HepG2 (cell line): ENCODE measurements at regions not wholly inside any gene's neighbourhood (a gene's known extent, or its start where the extent isn't known, plus 50 kb on each side); places are given as distances from the start of the nearest gene placed in this dataset.

Experiments used
- ATAC-seq: fragments of 200-7000 bp; cut with Tn5 transposase; 3 replicates; pipeline ENCODE4 v1.9.1; 2020; ENCODE audit warnings: mild to moderate bottlenecking, moderate library complexity
- BruUV-seq: library from RNA; stranded (reverse); fragments of 400-500 nt; replicated peaks from 2 replicates; lab custom pipeline; 2021; lab: Mats Ljungman, UMichigan
- CTCF ChIA-PET: fragments of 300-600 bp; formaldehyde crosslinking; extraction: SDS; loops from one replicate; lab custom pipeline; 2021; ENCODE audit warnings: low total read pairs, inconsistent platforms, low intra/inter-chr PET ratio; lab: Yijun Ruan, JAX
- POLR2A ChIA-PET: fragments of 350-600 bp; sonication (Branson Sonifier 250); formaldehyde crosslinking; loops from one replicate; lab custom pipeline; 2020; ENCODE audit warnings: antibody characterized with exemption, inconsistent platforms; lab: Yijun Ruan, JAX
- DNase-seq: peaks from one replicate; pipeline ENCODE4 v3.0.0-alpha.2; 2015; ENCODE audit warnings: low spot score
- FAIRE-seq: peaks from 3 replicates; lab custom pipeline; 2011; peaks lifted over from hg19 to GRCh38; lab: Jason Lieb, UNC
- H2AFZ ChIP-seq: one replicate; pipeline ENCODE4 v1.6.1; 2011; ENCODE audit warnings: low read length, inconsistent platforms
- H3K27ac ChIP-seq: fragments of 300-600 bp; 3 replicates; pipeline ENCODE4 v1.8.0; 2011; ENCODE audit warnings: mixed run types, mild to moderate bottlenecking, mixed read lengths, low read length, inconsistent platforms; ENCODE audit not compliant: insufficient read depth; ENCODE audit errors: extremely low read length
- H3K27me3 ChIP-seq, 2 experiments: fragments of 200-600 bp in 1 of 2; 2 replicates in 1 of 2; 3 replicates in 1 of 2; pipeline versions ENCODE4 v1.6.0 to v1.8.0; 2011; ENCODE audit warnings: low read length in 2 of 2, mild to moderate bottlenecking in 2 of 2, moderate library complexity in 2 of 2, inconsistent platforms in 1 of 2; ENCODE audit not compliant: insufficient read depth in 2 of 2, control insufficient read depth in 1 of 2
- H3K36me3 ChIP-seq, 2 experiments: fragments of 200-600 bp in 1 of 2; replicated peaks in 1 of 2; 2 replicates in 1 of 2; 3 replicates in 1 of 2; pipeline versions ENCODE4 v1.5.1 to v1.8.0; 2011; ENCODE audit warnings: low read length in 2 of 2, inconsistent platforms in 1 of 2; ENCODE audit not compliant: insufficient read depth in 2 of 2, control insufficient read depth in 1 of 2
- H3K4me1 ChIP-seq: 2 replicates; pipeline ENCODE4 v1.5.1; 2012; ENCODE audit warnings: low read length, inconsistent platforms; ENCODE audit not compliant: insufficient read depth
- H3K4me2 ChIP-seq: 2 replicates; pipeline ENCODE4 v1.6.0; 2011; ENCODE audit warnings: low read depth, low read length, inconsistent platforms
- H3K4me3 ChIP-seq, 3 experiments: fragments of 200-600 bp in 1 of 3; sonication (generic), shearing (Covaris generic) in 1 of 3; replicated peaks in 1 of 3; 2 replicates each; pipeline ENCODE4 v1.5.1; 2011 to 2016; ENCODE audit warnings: low read length in 3 of 3, inconsistent platforms in 2 of 3, low read depth in 2 of 3, mild to moderate bottlenecking in 2 of 3, control low read depth in 1 of 3, mixed read lengths in 1 of 3; ENCODE audit not compliant: insufficient read depth in 1 of 3
- H3K79me2 ChIP-seq: one replicate; pipeline ENCODE4 v1.6.1; 2011; ENCODE audit warnings: low read length, inconsistent platforms; ENCODE audit not compliant: insufficient read depth
- H3K9ac ChIP-seq: 2 replicates; pipeline ENCODE4 v1.6.0; 2011; ENCODE audit warnings: mild to moderate bottlenecking, low read depth, low read length, inconsistent platforms; ENCODE audit not compliant: insufficient read depth
- H3K9me3 ChIP-seq: 2 replicates; pipeline ENCODE4 v1.5.1; 2012; ENCODE audit warnings: mild to moderate bottlenecking, low read length
- H4K20me1 ChIP-seq: 2 replicates; pipeline ENCODE4 v1.6.0; 2011; ENCODE audit warnings: inconsistent platforms, mild to moderate bottlenecking, low read length, moderate library complexity; ENCODE audit not compliant: insufficient read depth
- ARNT ChIP-seq: fragments of 450-650 bp; IDR thresholded peaks from 2 replicates; pipeline ENCODE4 v1.6.1; 2017
- ATF1 ChIP-seq: IDR thresholded peaks from 2 replicates; pipeline ENCODE4 v1.6.1; 2016; ENCODE audit warnings: mild to moderate bottlenecking, control low read depth
- CHCHD3 ChIP-seq: sonication (generic); formaldehyde crosslinking; IDR thresholded peaks from 2 replicates; pipeline ENCODE4 v1.8.0; 2022; ENCODE audit warnings: mild to moderate bottlenecking, missing genetic modification reagents, moderate library complexity
- ESRRA ChIP-seq: sonication (generic); formaldehyde crosslinking; IDR thresholded peaks from 2 replicates; pipeline ENCODE4 v1.5.1; 2020; ENCODE audit warnings: mild to moderate bottlenecking, low read depth, missing genetic modification reagents
- HMGXB4 ChIP-seq, 2 experiments: sonication (generic) in 1 of 2; formaldehyde crosslinking in 1 of 2; IDR thresholded peaks; 2 replicates each; pipeline versions ENCODE4 v1.4.0 to v1.6.1; 2018 to 2020; ENCODE audit warnings: missing genetic modification reagents in 2 of 2, borderline replicate concordance in 1 of 2, low read depth in 1 of 2, mild to moderate bottlenecking in 1 of 2, missing biosample characterization in 1 of 2
- KDM2A ChIP-seq: sonication (generic); formaldehyde crosslinking; IDR thresholded peaks from 2 replicates; pipeline ENCODE4 v1.4.0; 2020; ENCODE audit warnings: low read depth, missing genetic modification reagents, borderline replicate concordance
- KLF6 ChIP-seq: IDR thresholded peaks from 2 replicates; pipeline ENCODE4 v1.8.0; 2016; ENCODE audit warnings: missing biosample characterization, missing genetic modification reagents
- RXRA ChIP-seq: sonication (generic); formaldehyde crosslinking; IDR thresholded peaks from 2 replicates; pipeline ENCODE4 v1.5.1; 2020; ENCODE audit warnings: missing genetic modification reagents
- TCF12 ChIP-seq, 2 experiments: fragments of 450-650 bp in 1 of 2; sonication (generic) in 1 of 2; formaldehyde crosslinking in 1 of 2; IDR thresholded peaks; 2 replicates each; pipeline versions ENCODE4 v1.6.1 to v1.8.0; 2017 to 2022; ENCODE audit warnings: antibody characterized with exemption in 1 of 2, mild to moderate bottlenecking in 1 of 2, missing genetic modification reagents in 1 of 2, moderate library complexity in 1 of 2
- TEAD2 ChIP-seq: sonication (generic); formaldehyde crosslinking; IDR thresholded peaks from 2 replicates; pipeline ENCODE4 v1.9.0; 2021; ENCODE audit warnings: missing genetic modification reagents
- ZNF12 ChIP-seq: sonication (generic); formaldehyde crosslinking; IDR thresholded peaks from 2 replicates; pipeline ENCODE4 v1.5.0; 2020; ENCODE audit warnings: missing genetic modification reagents
- ZNF609 ChIP-seq: sonication (generic); formaldehyde crosslinking; IDR thresholded peaks from 2 replicates; pipeline ENCODE4 v1.4.0; 2020; ENCODE audit warnings: mild to moderate bottlenecking, missing genetic modification reagents, borderline replicate concordance
- ZNF766 ChIP-seq: sonication (generic); formaldehyde crosslinking; IDR thresholded peaks from 2 replicates; pipeline ENCODE4 v1.5.0; 2020; ENCODE audit warnings: missing genetic modification reagents, borderline replicate concordance
- ZNF777 ChIP-seq: sonication (generic); formaldehyde crosslinking; IDR thresholded peaks from 2 replicates; pipeline ENCODE4 v1.4.0; 2020; ENCODE audit warnings: missing genetic modification reagents
- WGBS: methylation state at CpG from one replicate; pipeline ENCODE4 v1.1.6; 2017; ENCODE audit warnings: low lambda C conversion rate; 5-methylcytosine and 5-hydroxymethylcytosine counted together
- in situ Hi-C: cut with HindIII; loops from 2 replicates; pipeline ENCODE4 v1.10.0; 2017; ENCODE audit warnings: low pct_unique_long_range_greater_than_20kb; ENCODE audit not compliant: extremely low pct_ligation_motif_present
- intact Hi-C: fragments of 100-400 bp; cut with micrococcal nuclease; formaldehyde crosslinking; loops from one replicate; pipeline ENCODE4 v1.10.0; 2022; ENCODE audit not compliant: unreplicated experiment
- TF ChIP-seq, protein P1 (sequence below): sonication (generic); formaldehyde crosslinking; IDR thresholded peaks from 2 replicates; pipeline ENCODE4 v1.8.1; 2023; ENCODE audit warnings: mild to moderate bottlenecking, missing genetic modification reagents
- TF ChIP-seq, protein P2 (sequence below): sonication (generic); formaldehyde crosslinking; IDR thresholded peaks from 2 replicates; pipeline ENCODE4; 2020; ENCODE audit warnings: missing genetic modification reagents, mild to moderate bottlenecking, borderline replicate concordance

DNA sequence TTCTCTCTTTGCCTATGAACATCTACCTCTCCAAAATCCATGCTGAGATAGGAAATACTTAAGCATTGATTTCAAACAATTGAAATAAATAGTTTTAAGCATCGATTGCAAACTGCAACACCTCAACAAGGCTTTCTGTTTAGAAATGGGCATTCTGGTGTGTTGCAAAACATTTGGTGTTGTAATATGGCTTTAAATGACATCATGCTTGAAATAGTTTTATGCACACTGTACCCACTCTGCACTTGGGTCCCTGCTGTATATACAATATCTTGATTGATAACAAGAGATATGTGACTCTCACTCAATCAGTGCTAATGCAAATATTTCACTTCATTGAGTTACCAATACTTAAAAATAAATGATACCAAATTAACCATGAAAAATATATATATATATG, 964.9 kb upstream of the GRIA3 start:
- FAIRE-seq: no peak
- Histone ChIP-seq H3K4me2 (no peak overlapping the region), H3K79me2 (no peaks in the 10 kb centered on the region)
- no peak for TF ChIP-seq CHCHD3
- no peak for TF ChIP-seq HMGXB4 (CRISPR knock-in tag; IDR thresholded peaks at IDR 0.05; ENCODE audit: borderline replicate concordance in 1 of 2, low read depth in 1 of 2)
- no peak for TF ChIP-seq ESRRA (CRISPR knock-in tag)
- no peak for TF ChIP-seq ZNF609 (CRISPR knock-in tag)
- no peak for TF ChIP-seq TEAD2 (CRISPR knock-in tag)
- TF ChIP-seq ATF1 (CRISPR knock-in tag): no peak
- no peak for TF ChIP-seq RXRA (CRISPR knock-in tag)
- no peak for TF ChIP-seq ZNF777 (CRISPR knock-in tag)
- no peak for TF ChIP-seq KDM2A (CRISPR knock-in tag)
- no peak for TF ChIP-seq TCF12 (IDR thresholded peaks at IDR 0.05)
- TF ChIP-seq TCF12 (CRISPR knock-in tag; IDR thresholded peaks at IDR 0.05): no peak
- no peak for TF ChIP-seq ARNT
- no peak for TF ChIP-seq KLF6 (CRISPR knock-in tag)
- TF ChIP-seq, protein P1, sequence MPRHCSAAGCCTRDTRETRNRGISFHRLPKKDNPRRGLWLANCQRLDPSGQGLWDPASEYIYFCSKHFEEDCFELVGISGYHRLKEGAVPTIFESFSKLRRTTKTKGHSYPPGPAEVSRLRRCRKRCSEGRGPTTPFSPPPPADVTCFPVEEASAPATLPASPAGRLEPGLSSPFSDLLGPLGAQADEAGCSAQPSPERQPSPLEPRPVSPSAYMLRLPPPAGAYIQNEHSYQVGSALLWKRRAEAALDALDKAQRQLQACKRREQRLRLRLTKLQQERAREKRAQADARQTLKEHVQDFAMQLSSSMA (CRISPR knock-in tag): no peak
- TF ChIP-seq, protein P2, sequence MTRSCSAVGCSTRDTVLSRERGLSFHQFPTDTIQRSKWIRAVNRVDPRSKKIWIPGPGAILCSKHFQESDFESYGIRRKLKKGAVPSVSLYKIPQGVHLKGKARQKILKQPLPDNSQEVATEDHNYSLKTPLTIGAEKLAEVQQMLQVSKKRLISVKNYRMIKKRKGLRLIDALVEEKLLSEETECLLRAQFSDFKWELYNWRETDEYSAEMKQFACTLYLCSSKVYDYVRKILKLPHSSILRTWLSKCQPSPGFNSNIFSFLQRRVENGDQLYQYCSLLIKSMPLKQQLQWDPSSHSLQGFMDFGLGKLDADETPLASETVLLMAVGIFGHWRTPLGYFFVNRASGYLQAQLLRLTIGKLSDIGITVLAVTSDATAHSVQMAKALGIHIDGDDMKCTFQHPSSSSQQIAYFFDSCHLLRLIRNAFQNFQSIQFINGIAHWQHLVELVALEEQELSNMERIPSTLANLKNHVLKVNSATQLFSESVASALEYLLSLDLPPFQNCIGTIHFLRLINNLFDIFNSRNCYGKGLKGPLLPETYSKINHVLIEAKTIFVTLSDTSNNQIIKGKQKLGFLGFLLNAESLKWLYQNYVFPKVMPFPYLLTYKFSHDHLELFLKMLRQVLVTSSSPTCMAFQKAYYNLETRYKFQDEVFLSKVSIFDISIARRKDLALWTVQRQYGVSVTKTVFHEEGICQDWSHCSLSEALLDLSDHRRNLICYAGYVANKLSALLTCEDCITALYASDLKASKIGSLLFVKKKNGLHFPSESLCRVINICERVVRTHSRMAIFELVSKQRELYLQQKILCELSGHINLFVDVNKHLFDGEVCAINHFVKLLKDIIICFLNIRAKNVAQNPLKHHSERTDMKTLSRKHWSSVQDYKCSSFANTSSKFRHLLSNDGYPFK: no peak
- no peak for TF ChIP-seq ZNF12
- no peak for TF ChIP-seq ZNF766 (CRISPR knock-in tag)

More for the DNA sequence above, 964.9 kb upstream of the GRIA3 start:
- no peaks in the 10 kb centered on the region for H3K36me3 ChIP-seq
- no peaks in the 10 kb centered on the region for H3K4me1 ChIP-seq
- intact Hi-C loops (no loop called here), in situ Hi-C loops (no loop called here)
- H3K27me3 ChIP-seq: no peaks in the 10 kb centered on the region
- H2AFZ ChIP-seq: no peak overlapping the region
- no peak overlapping the region for H3K27ac ChIP-seq
- ATAC-seq (no peak), DNase-seq (no peak)
- no peaks in the 10 kb centered on the region for H4K20me1 ChIP-seq
- H3K4me3 ChIP-seq: no peak overlapping the region
- H3K9me3 ChIP-seq: no peaks in the 10 kb centered on the region
- BruUV-seq: no TSS peak
- WGBS: 0% methylated on average over 1 of the region's 1 CpG
- no peak overlapping the region for H3K9ac ChIP-seq
- POLR2A ChIA-PET: no interaction called here
- CTCF ChIA-PET: no interaction called here
